ENCODE measurements at regions not wholly inside any gene's neighbourhood (a gene's known extent, or its start where the extent isn't known, plus 50 kb on each side); places are given as distances from the start of the nearest gene placed in this dataset.
A peak's percentile ranks its signal among the peaks of the same experiment; 100 is the strongest.

- DNase-seq, result no peak
These were observed 251.6 kb upstream of the TNRC6C start for GRCh38 chr17:77706938-77707337.

GRCh38 chr17:77707546-77707945 is 251.0 kb upstream of the TNRC6C start:
- DNase-seq, result no peak

- DNase-seq, result no peak
These were observed 250.5 kb upstream of the TNRC6C start for GRCh38 chr17:77708049-77708448.

DNA sequence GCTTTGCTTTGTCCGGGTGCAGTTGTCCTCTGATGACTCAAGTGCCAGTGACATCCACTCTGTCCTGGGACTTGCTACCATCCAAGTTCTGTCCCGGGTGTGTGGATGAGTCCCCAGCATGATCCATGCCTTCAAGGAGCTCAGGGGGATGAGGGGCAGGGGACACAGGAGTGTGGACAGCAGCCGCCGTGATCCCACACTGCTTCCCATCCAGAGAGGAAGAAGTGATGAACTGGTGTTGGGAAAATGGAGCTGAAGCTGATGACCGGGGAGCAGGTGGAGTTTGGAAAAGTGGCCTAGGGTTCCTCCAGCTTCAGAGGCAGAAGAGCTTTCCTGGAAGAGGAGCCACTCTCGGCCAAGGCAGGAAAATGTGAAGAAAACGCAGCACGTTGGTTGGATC is 249.6 kb upstream of the TNRC6C start:
- DNase-seq, result no peak

GRCh38 chr17:77709594-77709993 is 248.9 kb upstream of the TNRC6C start:
- no peak for DNase-seq

DNA sequence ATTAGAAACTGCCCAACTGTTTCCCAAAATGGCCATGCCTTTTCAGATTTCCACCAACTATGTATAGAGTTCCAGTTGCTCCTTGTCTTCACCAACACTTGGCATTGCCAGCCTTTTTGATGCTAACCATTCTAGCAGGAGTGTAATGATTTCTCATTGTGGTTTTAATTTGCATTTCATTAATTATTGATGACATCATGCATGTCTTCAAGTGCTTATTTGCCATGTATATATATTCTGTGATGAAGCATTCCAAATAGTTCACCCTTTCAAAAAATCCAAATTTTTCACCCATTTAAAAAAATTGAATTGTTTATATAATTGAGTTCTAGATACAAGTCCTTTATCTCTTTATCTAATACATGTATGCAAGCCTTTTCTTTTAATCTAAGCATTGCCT is 245.9 kb upstream of the TNRC6C start:
- no peak for DNase-seq

- DNase-seq, result no peak
These were observed 242.1 kb upstream of the TNRC6C start for GRCh38 chr17:77716289-77716926.

DNA sequence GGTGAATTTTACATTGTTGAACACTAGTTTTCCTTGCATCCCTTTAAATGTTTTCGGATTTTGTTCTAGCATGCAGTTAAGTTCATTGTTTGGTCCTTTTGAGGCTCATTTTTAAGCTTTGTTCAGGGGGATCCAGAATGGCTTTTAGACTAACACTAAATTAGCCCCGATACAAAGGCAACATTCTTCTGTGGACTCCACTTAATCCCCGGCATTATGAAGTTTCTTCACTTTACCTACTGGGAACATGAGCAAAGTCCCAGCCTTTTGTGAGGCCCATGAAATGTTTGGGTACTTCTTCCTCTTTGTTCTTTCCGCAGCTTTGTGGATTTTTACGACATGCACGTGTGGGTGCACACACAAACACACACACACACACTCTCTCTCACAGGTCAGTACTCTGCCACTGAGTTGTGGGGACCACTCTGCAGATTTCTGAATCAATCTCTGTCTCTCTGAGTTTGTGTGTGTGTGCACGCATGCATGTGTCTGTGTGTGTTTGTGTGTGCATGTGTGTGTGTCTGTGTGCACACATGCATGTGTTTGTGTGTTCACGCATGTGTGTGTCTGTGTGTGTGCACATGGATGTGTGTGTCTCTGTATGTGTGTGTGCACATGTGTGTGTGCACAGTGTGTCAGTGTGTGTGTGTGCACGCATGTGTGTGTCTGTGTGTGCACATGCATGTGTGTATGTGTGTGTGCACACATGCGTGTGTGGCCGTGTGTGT is 240.4 kb upstream of the TNRC6C start:
- DNase-seq, result no peak

GRCh38 chr17:77718669-77718961 is 239.9 kb upstream of the TNRC6C start:
- DNase-seq, result no peak

DNA sequence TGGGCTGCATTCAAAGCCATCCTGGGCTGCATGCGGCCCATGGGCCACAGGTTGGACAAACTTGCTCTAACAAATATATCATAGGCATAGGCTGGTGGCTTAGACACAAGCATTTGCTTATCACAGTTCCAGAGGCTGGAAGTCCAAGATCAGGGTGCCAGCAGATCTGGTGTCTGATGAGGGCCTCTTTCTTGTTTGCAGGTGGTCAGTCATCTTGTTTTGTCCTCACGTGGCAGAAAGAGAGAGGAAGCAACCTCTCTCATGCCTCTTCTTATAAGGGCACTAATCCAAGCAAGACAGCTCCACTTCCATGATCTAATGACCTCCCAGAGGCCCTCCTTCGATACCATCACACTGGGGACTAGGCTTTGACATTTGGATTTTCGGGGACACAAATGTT is 238.7 kb upstream of the TNRC6C start:
- DNase-seq, result no peak

GRCh38 chr17:77720946-77721845 is 237.3 kb upstream of the TNRC6C start:
- DNase-seq, result no peak

- DNase-seq, result no peak
These were observed 236.7 kb upstream of the TNRC6C start for GRCh38 chr17:77721846-77722160.

DNA sequence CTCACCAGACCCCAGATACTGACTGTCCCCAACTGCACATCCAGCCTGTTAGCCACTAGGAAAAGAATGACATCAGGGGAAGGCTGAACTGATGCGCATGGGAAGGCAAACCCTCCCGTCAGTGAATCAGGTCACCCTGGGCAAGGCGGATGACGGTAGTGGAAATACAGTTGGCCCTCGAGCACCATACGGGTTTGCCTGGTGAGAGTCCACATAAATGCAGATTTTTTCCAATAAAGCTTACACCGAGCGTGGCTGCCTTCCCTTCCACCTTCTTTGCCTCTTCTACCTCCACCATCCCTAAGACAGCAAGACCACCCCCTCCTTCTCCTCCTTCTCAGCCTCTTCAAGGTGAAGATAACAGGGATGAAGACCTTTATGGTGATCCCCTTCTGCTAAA is 236.1 kb upstream of the TNRC6C start:
- DNase-seq, result no peak

DNA sequence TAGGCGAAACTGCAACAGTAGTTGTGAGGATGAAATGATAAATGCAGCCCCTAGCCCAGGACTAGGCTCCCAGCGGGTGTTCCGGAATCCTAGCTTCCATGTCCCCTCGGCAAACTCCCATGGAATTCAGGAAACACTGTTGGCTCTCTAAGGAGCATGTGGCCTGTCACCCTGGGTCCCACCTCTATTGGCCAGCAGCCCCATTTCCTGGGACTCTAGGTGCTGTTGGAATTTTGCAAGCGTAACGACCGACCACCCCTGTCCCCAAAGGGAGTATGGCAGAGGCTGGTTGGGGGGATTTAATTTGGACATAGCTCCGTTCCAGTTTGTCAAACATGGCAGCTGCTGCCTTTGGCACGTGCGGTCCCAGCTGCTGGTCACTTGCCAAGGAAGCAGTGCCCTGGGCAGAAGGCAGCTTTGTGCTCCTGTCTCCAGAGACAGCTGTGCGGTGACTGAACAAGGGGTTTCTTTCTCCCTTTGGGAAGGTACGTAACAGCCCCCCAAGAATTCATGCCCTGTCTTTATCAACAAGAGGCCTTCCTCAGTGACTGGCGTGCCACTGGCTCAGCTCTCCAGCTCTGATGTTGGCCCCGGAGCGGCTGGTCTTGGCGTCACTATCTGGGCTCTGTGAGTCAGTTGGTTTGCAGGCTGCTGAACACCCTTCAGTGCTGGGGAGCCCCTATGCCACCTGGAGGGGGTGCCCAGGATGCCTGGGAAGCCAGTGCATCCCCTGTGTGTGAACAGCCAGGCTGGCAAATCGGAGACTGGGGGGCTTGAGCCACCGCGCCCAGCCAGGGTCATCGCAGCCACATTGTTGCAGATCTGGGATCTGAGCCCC is 235.2 kb upstream of the TNRC6C start:
- DNase-seq, result peak in 5 of 14 donors; percentile 15 to 24 (median 20)

DNA sequence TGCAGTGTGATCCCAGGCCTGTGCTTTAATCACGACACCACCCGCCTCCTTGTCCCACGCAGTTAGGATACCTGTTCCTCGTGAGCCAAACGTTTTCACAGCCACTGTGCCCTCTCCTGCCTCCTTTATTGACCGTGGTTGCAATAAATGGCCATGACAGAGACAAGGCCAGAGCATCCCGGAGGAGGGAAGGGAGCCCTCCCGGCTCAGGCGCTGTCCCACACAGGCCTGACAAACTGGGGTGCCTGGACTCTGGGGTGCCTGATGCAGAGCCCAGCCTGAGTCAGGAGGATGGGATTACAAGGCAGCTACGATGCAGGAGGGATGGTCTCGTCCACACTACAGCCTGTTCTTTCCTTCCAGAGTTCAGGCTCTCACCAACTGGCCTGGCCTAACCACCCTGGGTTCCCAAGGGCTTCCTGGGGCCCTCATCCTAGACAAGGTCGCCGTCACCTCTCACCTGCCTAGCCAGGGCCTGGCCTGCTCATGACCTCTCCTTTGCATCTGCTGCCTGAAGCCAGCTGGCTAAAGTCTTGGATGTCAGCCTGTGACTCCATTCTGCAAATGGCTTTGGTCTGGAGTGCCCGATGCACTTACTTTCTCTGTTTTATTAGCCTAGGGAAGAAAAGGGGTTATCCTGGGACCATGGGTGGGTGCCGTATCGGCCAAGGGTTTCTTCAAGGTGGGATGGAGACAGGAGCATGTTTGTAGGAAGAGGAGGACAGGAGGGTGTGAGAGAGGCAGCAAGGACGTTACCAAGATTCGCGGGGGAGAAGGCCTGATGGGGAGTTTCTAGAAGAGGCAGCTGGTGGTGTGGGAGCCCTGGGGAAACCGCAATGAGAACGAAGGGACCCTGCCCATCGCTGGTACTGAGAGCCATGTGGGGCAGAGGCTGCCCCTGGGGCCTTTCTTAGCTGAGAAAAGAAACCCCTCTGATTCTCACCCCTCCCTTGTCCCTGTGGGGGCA is 234.3 kb upstream of the TNRC6C start:
- no peak for DNase-seq

- DNase-seq, result no peak
These were observed 233.5 kb upstream of the TNRC6C start for GRCh38 chr17:77724876-77725615.

DNA sequence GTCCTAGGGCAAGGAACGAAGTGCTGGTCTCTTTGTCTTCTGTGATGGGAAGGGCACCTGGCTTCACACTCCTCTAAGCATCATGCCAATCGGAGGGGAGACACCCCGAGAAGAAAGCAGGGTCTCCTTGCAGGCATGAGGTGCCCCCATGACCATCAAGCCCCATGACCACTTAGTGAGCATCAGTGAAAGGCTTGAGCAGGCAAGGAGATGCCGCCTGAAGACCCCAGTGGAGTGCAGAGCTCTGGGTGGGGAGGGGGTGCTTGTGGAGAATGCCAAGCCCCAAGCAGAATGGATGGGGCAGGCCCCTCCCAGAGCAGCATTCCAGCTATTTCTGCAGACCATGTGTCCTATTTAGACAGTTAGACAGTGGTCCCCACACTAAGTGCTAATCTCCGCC is 232.7 kb upstream of the TNRC6C start:
- no peak for DNase-seq

- no peak for DNase-seq
These were observed 231.9 kb upstream of the TNRC6C start for GRCh38 chr17:77726549-77727006.

GRCh38 chr17:77727037-77727615 is 231.4 kb upstream of the TNRC6C start:
- DNase-seq, result no peak

DNA sequence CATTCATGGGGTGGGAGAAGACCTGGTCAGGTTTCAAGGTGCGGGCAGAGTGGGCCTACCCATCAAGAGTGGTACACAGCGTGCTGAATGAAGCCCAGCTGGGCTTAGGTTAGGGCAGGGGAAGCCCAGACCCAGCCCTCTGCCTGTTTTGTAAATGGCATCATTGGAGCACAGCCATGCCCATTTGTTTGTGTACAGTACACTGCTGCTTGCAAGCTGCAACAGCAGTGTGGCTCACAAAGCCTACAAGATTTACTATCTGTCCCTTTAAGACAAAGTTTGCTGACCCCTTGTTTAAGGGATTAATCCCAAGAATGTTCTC is 230.1 kb upstream of the TNRC6C start:
- no peak for DNase-seq

GRCh38 chr17:77728871-77729270 is 229.6 kb upstream of the TNRC6C start:
- DNase-seq, result no peak

All from C1 segment of cervical spinal cord (tissue), 14 donors.